ENCODE measurements at regions not wholly inside any gene's neighbourhood (a gene's known extent, or its start where the extent isn't known, plus 50 kb on each side); places are given as distances from the start of the nearest gene placed in this dataset.

- TF ChIP-seq EZH2 (IDR thresholded peaks at IDR 0.05; ENCODE audit: insufficient read depth, poor library complexity, severe bottlenecking) (no peak), EZH2phosphoT487 (IDR thresholded peaks at IDR 0.05; ENCODE audit: insufficient read depth, low read depth) (no peak)
Measured at GRCh38 chrX:78387364-78387763, 60.0 kb upstream of the CYSLTR1 start.

Measured in GM23248 (cell line).